ENCODE measurements at regions not wholly inside any gene's neighbourhood (a gene's known extent, or its start where the extent isn't known, plus 50 kb on each side); places are given as distances from the start of the nearest gene placed in this dataset.

DNA sequence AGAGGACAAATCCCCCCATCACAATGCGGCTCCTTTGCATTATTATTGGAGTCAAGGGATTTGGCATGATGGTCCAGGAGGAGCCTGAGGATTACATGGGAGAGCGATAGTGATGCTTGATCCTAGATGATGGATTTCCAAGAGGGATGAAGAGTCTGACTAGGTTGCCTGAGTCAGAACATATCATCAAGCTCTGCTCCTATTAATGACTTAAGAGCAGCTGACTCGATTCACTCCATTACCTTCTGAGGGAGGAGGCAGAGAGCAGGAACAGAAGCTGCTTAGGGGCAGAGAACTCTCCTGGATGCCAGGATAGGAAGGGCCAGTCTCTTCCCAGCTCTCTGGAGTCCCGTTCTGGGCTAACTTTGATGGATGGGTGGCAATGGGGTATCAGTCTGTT lies 54.0 kb upstream of the CISTR start:
- DNase-seq (ENCODE audit: low read depth, low spot score) (no peak), FAIRE-seq (no peak)
- H3K9me3 ChIP-seq (replicated peaks; ENCODE audit: control insufficient read depth, insufficient read depth, low read length): no peaks in the 10 kb centered on the region
- H3K4me3 ChIP-seq (replicated peaks in 1 of 3; ENCODE audit: insufficient read depth in 1 of 3, low read depth in 1 of 3, low read length in 3 of 3): no peak overlapping the region
- dilution Hi-C loops (cut with MboI; ENCODE audit: extremely low pct_ligation_motif_present, low sequenced_read_pairs) (no loop called here), intact Hi-C loops (cut with micrococcal nuclease) (no loop called here)
- H3K9ac ChIP-seq (replicated peaks; ENCODE audit: extremely low read depth, insufficient read depth, low read length): no peak overlapping the region
- BruUV-seq (replicated peaks): no TSS peak
- H3K79me2 ChIP-seq (ENCODE audit: control insufficient read depth, insufficient read depth, low read length): no peaks in the 10 kb centered on the region
- POLR2A ChIA-PET: no interaction called here
- peaks cover 31 to 35% of the 10 kb centered on the region in 2 experiments for H3K27me3 ChIP-seq (ENCODE audit: control insufficient read depth in 2 of 2, insufficient read depth in 2 of 2, low read length in 2 of 2)
- no peak overlapping the region for H3K4me2 ChIP-seq (ENCODE audit: insufficient read depth, low read length)
- H3K27ac ChIP-seq (ENCODE audit: insufficient read depth, low read depth, low read length): no peak overlapping the region
- CTCF ChIA-PET: interaction anchor here (1.2 to 2.0 kb wide), 2 partner anchors 10 to 12 kb away, joined by 4 to 6 read pairs; no protein-coding TSS in a partner anchor
- no peaks in the 10 kb centered on the region for H4K20me1 ChIP-seq (replicated peaks; ENCODE audit: control insufficient read depth, extremely low read depth, insufficient read depth, low read length)
- H3K36me3 ChIP-seq (ENCODE audit: control insufficient read depth in 2 of 2, extremely low read depth in 1 of 2, insufficient read depth in 2 of 2, low read length in 2 of 2): no peaks in the 10 kb centered on the region
- no peaks in the 10 kb centered on the region for H3K9me1 ChIP-seq (replicated peaks; ENCODE audit: control insufficient read depth, extremely low read depth, insufficient read depth, low read length)
- H2AFZ ChIP-seq (ENCODE audit: low read depth, low read length): no peak overlapping the region
- no peaks in the 10 kb centered on the region for H3K4me1 ChIP-seq (ENCODE audit: control insufficient read depth, extremely low read depth, insufficient read depth, low read length)
- no peak for TF ChIP-seq GATA2 (IDR thresholded peaks at IDR 0.05; ENCODE audit: insufficient read depth, insufficient read length, low read depth, low read length)
- no peak for TF ChIP-seq MAX (IDR thresholded peaks at IDR 0.05; ENCODE audit: insufficient read depth, insufficient read length)
- TF ChIP-seq CTCF (IDR thresholded peaks at IDR 0.05; ENCODE audit: extremely low read depth in 1 of 2, insufficient read depth in 1 of 2, low read depth in 1 of 2, low read length in 2 of 2): no peak
- no peak for TF ChIP-seq POLR2AphosphoS5 (IDR thresholded peaks at IDR 0.05; ENCODE audit: insufficient read depth, low read depth, low read length)
- TF ChIP-seq JUN (IDR thresholded peaks at IDR 0.05; ENCODE audit: borderline replicate concordance, insufficient read depth, insufficient read length, low read depth): no peak
- TF ChIP-seq MYC (IDR thresholded peaks at IDR 0.05; ENCODE audit: low read depth, low read length): no peak
- no peak for TF ChIP-seq EZH2 (IDR thresholded peaks at IDR 0.05; ENCODE audit: borderline replicate concordance, low read depth, low read length, severe bottlenecking)
- no peak for TF ChIP-seq POLR2A (IDR thresholded peaks at IDR 0.05; ENCODE audit: low read depth, low read length)
- TF ChIP-seq FOS (IDR thresholded peaks at IDR 0.05; ENCODE audit: borderline replicate concordance, insufficient read depth, low read length): no peak
